H1 (cell line): ENCODE measurements at regions not wholly inside any gene's neighbourhood (a gene's known extent, or its start where the extent isn't known, plus 50 kb on each side); places are given as distances from the start of the nearest gene placed in this dataset.

Experiments used
- BRCA1 ChIP-seq: IDR thresholded peaks from 2 replicates; pipeline ENCODE4 v1.6.1; 2012; ENCODE audit warnings: low read depth, low read length, improper control_type of control experiment
- CTCF ChIP-seq, 3 experiments: IDR thresholded peaks; 1 replicate in 2 of 3; 2 replicates in 1 of 3; pipeline versions ENCODE4 v1.5.1 to v1.6.1; 2011; ENCODE audit warnings: low read length in 3 of 3, mild to moderate bottlenecking in 3 of 3, inconsistent platforms in 2 of 3, low read depth in 1 of 3, moderate library complexity in 1 of 3; ENCODE audit not compliant: insufficient read depth in 1 of 3; ENCODE audit errors: control extremely low read depth in 1 of 3
- E2F6 ChIP-seq: IDR thresholded peaks from 2 replicates; pipeline ENCODE4 v1.6.1; 2012; ENCODE audit warnings: inconsistent platforms
- MAX ChIP-seq: IDR thresholded peaks from 2 replicates; pipeline ENCODE4 v1.6.1; 2012; ENCODE audit warnings: inconsistent platforms
- PHF8 ChIP-seq: fragments of 200-600 bp; sonication (generic); conservative IDR thresholded peaks from 2 replicates; pipeline ENCODE4 v1.7.1; 2012; ENCODE audit warnings: low read depth, mild to moderate bottlenecking, inconsistent platforms, low read length, moderate library complexity
- POLR2A ChIP-seq, 2 experiments: IDR thresholded peaks; 1 replicate in 1 of 2; 2 replicates in 1 of 2; pipeline ENCODE4 v1.6.1; 2011; ENCODE audit warnings: low read depth in 2 of 2, low read length in 2 of 2, mild to moderate bottlenecking in 2 of 2; ENCODE audit errors: control extremely low read depth in 1 of 2
- POLR2AphosphoS5 ChIP-seq: IDR thresholded peaks from 2 replicates; pipeline ENCODE4 v1.6.1; 2011; ENCODE audit warnings: low read depth, low read length
- SRF ChIP-seq: IDR thresholded peaks from 2 replicates; pipeline ENCODE4 v1.6.1; 2011; ENCODE audit warnings: mild to moderate bottlenecking, low read depth, low read length, moderate library complexity
- YY1 ChIP-seq: IDR thresholded peaks from 2 replicates; pipeline ENCODE4 v1.6.1; 2011; ENCODE audit warnings: low read depth, mild to moderate bottlenecking, low read length
- ZNF274 ChIP-seq: IDR thresholded peaks from 2 replicates; pipeline ENCODE4 v1.7.0; 2012; ENCODE audit warnings: low read length, borderline replicate concordance; ENCODE audit errors: extremely low read depth

- TF ChIP-seq CTCF (IDR thresholded peaks at IDR 0.05; ENCODE audit: control extremely low read depth in 1 of 3, insufficient read depth in 1 of 3, low read depth in 1 of 3, low read length in 3 of 3) (no peak), ZNF274 (no peak), PHF8 (no peak), POLR2A (IDR thresholded peaks at IDR 0.05; ENCODE audit: control extremely low read depth in 1 of 2, low read depth in 2 of 2, low read length in 2 of 2) (no peak), E2F6 (no peak), MAX (no peak), YY1 (no peak), SRF (no peak), POLR2AphosphoS5 (no peak), BRCA1 (no peak)
Measured at GRCh38 chr4:125832161-125832560, 517.4 kb downstream of the FAT4 start.
